Activated CD8-positive, alpha-beta memory T cell treated with anti-CD3 and anti-CD28 coated beads for 48 hours (primary cell): ENCODE measurements at regions not wholly inside any gene's neighbourhood (a gene's known extent, or its start where the extent isn't known, plus 50 kb on each side); places are given as distances from the start of the nearest gene placed in this dataset.

Experiments
- DNase-seq, 3 experiments: peaks; one replicate each; pipeline ENCODE4 v3.0.0-alpha.2; 2020; ENCODE audit warnings: low read depth in 2 of 3, low spot score in 2 of 3

DNA sequence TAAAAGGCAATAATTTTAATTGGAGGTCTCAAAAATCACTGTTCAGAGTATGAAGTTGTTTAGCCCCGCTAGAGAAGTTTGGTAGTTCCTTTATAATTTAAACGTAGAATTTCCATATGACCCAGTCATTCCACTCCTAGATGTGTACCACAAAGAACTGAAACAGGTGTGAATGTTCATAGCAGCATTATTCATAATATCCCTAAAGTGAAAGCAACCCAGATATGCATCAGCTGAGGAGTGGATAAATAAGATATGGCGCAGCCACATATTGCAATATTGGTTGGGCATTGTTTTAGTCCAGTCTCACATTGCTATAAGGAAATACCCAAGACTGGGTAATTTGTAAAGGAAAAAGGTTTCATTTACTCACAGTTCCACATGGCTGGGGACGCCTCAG lies 976.2 kb downstream of the NLGN4Y start:
- no peak for DNase-seq

DNA sequence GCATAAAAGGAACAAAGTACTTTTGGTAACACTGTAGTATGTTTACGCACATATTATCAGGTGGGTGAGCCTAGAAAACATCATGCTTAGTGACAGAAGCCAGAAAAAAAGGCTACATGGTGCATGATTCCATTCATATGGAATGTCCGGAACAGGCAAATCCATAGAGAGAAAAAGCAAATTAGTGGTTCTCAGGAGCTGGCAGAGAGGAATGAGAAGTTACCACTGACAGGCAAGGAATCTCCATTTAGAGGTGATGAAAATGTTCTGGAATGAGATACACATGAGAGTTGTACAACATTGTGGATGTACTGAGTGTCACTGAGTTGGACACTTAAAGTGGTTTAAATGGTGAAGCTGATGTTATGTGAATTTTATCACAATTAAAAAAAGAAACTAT lies 976.9 kb downstream of the NLGN4Y start:
- no peak for DNase-seq

DNA sequence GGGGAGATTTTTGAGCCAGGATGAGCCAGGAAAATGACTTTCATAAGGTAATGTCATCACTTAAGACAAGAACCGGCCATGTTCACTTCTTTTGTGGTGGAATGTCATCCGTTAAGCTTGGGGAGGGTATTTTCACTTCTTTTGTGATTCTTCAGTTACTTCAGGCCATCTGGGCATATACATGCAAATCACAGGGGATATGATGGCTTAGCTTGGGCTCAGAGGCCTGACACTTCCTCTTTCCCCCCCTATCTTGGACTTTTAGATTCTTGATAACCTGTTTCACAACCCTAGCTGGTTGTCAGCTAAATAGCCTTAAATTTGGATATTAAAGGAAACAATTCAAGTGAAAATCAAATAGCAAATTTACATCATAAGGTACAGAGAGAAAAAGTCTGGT lies 986.0 kb downstream of the NLGN4Y start:
- DNase-seq = no peak

DNA sequence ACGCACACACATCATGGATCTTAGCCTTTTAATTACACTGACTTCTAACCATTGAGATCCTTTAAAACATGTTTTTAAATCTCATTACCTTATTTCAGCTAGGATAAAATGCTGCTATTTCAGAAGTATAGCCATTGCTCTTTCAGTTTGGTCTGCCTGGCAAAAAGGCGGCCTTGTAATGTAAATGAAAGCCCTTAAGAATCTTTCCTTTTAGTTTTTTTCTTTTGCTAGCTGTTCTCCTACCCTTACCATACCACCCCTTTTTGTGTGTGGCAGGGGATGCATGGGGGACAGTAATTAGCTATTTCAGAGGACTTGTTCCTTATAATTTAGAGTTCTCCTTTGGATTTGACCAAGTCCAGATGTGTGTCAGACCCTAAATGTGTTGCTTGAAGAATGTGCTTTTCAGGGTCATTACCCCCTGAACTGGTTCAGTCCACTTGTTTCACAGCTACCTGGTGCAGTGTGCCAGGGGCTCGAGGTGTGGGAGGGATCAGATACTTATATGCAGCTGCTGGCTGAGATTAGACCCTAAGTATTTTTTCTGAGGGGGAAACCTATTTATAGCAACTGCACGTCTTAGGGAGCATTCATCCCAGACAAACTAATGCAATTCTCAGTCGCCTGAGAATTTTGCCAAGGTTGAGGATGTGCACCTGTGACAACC lies 986.8 kb downstream of the NLGN4Y start:
- DNase-seq = no peak

DNA sequence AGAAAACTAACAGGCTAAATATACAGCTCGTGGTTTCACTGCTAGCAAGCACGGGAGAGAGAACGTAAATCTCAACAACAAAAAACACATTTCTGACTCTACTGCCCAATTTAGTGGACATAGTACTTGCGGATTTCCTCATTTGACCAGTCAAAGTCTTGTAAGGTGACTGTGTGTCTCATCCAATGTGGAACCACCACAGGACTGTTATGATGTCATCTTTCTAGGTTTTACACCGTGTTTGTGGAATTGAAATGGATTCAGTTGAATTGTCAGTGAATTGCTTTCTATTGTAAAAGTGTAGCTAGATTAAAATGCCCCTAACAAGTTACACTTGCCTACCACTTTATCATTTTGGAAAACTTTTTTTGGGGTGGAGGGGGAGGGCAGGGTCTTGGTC lies 1010.8 kb downstream of the NLGN4Y start:
- no peak for DNase-seq

DNA sequence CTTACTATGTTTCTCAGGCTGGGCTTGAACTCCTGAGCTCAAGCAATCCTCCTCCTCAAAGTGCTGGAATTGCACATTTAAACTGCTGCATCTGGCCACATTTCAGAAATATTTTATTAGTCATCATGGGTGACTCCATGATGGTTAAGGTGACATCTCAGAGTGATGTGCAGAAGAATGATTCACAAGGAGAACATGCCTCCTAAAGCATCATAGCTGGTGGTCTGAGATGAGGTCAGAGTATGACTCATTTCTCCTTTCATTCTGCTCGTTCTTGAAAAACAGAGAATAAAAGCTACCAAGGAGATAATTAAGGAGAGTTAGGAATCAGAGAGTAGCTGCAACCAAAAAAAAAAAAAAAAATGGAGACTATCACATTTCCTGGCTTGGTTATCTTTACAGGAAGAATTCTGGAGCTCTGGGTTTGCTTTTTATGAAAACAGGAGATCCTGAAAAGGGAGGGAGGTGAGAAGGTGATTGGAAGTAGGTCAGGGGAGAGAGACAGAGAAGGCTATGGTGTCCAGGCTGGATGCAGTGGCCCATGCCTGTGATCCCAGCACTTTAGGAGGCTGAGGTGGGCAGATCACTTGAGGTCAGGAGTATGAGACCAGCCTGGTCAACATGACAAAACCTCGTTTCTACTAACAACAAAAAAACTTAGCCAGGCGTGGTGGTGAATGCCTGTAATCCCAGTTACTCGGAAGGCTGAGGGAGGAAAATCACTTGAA lies 1011.6 kb downstream of the NLGN4Y start:
- no peak for DNase-seq

DNA sequence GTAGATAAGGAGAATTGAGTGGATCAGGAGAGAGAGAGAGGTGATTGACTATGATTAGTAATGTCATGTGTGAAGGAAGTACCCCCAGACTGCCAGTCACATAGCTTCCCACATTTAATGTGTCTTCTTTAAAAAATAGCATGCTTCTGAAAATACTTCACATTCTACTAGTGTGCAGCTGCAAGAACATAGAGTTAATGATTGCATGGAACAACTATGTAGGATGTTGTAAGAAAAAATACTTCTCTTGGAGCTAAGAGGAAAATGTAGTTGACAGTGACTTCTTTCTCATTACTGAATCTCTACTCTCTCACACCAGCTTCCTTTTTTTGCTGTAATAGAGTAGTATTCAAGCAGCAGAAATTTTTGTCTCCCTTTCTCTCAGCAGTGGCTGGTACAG lies 1016.2 kb downstream of the NLGN4Y start:
- DNase-seq = no peak

DNA sequence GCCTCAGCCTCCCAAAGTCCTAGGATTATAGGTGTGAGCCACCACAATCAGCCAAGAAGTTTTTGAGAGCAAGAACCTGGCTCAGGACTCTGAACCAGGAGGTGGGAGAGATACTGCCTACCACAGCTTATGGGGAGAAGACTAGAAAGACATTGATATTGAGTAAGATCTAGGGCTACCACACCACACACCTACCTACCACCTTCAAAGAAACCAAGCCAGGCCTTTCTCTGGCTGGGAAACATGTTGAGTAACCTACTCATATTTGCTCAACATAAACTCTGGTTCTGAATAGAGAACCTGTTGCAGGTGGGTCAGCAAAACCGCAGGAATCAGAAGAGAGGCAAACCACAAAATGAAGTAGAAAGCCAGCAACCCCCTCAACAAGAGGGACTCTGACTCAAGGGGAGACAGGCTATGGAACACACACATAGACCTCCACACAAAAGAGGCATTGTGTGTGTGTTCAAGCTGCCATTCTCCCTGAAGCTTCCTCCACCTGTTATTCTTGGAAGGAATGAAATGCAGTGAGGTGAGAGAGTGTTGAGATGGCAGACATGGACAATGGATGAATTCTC lies 1021.9 kb downstream of the NLGN4Y start:
- no peak for DNase-seq

DNA sequence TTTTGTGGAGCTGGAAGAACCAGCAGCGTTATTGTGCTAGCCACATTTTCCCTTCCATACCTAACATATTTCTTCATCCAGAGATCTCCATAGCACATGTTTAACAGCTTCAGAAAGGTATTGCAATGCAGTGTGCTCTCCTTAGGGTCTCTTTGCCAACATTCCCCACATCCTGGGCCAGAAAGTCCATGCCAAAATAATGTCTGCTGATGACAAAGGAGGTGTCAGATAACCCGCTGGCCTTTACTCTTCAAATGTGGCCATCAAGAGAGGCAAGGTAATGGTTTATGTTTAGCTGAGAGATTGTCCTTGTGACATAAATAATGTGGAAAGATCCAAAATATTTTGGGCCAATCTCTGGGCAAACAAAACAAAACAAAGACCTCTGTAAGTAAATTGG lies 1027.7 kb downstream of the NLGN4Y start:
- DNase-seq = no peak

DNA sequence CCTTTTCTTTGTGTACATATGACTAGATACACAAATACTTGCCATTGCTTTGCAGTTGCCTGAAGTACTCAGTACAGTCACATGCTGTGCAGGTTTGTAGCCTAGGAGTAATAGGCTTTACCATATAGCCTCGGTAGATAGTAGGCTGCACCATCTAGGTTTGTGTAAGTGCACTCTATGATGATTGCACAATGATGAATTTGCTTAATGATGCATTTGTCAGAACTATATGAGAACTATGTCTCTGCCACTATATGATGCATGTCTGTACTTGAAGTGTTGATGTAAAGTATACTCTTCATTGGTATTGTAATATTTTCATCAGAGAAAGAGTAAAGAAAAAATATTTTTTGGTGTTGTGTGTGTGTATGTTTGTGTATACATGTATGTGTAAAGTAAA lies 1030.7 kb downstream of the NLGN4Y start:
- DNase-seq = no peak

DNA sequence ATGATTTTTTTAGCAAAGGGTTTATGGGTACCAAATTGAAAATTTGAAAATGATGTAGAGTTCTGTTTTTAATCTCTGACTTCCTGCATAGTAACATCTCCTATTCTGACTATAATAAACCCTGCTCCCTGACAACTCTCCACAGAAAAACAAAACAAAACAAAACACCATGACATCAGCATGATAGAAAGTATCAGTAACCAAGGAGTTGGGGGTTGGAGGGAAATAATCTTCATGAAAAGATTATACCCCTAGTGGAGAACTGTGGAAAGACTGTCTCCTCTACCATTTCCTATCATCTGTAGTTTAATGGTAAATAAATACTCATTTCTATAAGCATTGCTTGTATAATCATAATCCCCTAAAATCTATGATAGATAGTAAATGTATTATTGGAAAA lies 1034.8 kb downstream of the NLGN4Y start:
- no peak for DNase-seq

DNA sequence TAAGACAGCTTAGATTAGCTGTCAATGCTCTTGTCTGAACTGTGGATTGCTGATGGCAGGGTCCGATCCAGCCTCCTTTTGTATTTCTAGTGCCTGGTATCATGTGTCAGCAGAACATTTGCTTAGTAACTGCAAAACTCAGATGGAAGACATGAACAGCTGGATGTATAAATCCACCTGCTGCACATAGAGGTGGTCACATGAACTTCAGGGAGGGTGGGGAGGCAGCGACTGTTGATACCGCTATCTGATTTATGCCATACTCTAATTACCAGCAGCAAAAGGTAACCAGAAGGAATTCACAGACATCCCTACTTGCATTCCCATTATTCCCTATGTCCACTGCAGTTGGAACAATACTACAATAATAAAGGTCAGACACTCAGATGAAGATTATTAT lies 1036.5 kb downstream of the NLGN4Y start:
- no peak for DNase-seq

DNA sequence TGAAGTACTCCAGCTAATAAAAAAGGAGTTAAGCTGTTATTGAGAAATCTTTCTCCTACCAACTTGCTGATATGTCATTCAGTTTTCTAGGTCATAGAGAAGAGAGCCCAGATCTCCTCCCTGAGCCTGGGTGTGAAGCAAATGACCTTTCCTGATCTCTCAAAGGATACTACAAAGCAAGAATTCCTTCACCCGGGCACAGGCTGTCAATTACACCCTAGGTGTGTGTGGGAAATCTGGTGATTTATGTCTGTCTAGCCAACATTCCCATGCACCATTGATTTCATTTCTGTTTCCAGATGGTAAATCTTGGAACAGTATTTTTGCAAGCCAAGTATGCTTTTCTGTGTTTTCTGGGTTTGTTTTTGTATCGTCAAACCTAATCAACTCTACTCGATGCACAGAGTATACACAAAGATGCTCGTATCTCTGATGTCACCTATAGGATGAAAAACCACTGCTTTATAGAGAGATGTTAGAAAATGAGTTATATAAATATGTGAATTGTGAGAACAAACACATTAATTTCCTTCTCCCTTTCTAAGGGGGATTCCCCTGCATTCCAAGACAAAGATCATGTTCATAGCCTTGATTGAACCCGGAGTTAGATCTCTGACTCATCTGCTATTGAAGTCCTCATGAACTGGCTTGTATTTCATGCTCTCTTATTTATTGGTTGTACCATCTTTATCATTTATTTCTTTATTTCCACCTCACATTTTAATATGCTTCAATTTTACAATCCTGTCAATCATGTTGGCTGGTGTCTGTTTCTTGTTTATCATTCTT lies 1037.4 kb downstream of the NLGN4Y start:
- no peak for DNase-seq

DNA sequence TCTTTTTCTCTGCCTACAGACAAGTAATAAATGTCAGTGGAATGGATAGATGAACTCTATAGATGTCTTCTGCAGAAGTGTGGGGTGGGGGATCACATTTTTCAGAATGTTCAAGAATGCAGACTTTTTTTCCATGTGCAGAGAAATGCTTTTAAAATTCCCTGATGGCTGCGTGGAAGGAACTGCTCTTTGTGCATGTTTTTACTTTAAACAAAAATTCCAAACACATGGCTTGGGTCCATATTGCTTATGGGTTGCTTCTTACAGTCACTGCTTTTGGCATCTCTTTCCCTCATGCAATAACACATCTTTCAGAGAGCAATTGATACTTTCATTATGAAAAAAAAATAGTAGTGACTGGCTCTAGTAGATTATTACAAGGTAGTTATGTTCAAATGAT lies 1053.6 kb downstream of the NLGN4Y start:
- DNase-seq = no peak

DNA sequence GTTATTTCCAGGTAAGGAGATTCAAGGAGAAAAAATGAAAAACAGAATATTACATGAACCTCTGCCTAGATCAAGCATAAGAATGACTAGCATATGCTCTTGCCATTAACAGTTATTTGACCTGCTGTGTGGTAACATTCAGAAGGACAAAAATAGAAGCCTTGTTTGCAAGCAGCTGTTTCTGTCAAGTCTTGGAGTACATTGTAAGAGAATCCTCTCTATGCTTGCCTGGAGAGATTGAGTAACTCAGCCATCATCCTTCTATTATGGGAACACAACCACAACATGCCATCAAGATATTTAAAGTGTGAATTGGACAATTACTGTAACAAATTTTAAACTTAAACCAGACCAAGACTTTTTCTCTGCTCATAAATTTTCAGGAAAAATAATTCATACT lies 1054.4 kb downstream of the NLGN4Y start:
- DNase-seq = no peak

DNA sequence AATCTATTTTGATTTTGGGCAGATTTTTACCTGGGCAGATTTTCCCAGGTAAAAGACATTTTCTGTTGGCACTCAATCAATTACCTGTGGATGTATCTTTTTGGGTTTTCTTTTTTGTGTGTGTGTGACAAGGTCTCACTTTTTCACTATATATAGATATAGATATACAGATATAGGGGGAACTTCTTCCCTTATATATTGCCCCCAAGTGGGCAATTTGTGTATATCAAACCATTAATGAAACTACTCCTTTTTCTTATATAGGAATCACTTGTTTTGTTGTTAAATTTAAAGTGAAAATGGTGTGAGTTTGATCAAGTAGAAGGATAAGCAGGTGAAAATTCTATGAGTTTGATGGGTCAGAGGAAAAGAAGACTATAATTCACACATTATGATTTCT lies 1054.9 kb downstream of the NLGN4Y start:
- no peak for DNase-seq

DNA sequence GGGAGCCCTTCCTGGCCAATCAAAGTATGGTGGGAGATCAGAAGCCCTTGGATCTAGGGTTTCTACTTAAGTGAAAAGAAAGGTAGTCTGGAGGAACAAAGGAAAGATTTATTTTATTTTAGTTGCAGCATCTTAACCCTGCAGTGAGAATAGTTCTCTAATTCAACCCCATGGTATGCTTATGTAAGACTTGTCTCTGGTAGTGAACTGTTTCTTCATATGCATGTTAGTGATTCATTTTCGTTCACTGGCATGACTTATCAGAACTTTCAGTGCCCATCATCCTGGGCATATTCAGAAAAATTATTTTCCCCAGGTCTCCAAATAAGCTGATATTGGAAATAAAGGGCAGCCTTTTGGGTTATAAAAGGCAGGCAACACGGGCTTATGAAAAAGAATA lies 1058.8 kb downstream of the NLGN4Y start:
- DNase-seq = no peak

DNA sequence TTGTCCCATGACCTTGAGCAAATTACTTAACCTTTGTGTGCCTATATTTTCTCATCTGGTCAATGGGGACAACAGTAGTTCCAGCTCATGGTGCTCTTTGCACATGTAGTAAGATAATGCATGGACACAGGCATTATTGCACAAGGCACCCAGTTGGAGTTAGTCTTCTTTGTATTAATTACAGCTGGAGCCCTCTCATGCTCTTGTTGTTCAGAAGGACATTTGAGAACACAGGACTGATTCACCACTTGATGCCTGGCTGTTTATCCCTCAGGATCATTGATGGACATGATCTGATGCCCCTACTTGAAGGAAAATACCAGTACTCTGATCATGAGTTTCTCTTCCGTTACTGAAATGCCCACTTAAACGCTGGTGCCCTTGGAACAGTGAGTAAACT lies 1068.6 kb downstream of the NLGN4Y start:
- no peak for DNase-seq

DNA sequence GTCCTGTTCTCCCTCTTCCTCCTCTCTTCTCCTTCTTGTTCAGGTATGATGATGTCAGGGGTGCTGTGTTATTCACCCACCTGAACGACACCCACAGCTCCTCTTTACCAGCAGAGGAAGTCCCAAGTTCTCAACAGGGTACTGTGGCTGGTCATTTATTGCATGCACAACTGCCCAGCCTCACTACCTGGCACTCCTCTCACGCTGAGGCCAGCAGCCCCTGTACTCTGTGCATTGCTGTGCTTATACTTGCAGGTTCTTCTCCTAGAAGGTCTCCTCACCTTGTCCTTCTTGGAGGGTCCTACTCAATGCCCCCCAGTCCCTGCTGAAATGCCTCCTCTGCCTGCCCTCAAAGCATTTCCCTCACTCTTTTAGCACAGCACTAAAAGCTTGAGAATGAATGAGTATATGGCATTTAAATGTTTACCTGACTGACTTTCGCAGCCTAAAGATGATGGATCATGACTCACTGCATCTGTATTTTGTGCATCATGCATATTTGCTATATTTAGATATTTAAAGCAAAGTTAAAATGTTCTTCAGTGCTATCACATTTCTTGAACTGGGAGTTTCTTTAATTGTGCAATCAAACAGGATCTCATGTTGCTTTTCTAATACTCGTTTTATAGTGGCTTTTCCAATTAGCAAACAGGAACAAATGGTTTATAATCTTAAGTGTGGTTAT lies 1069.3 kb downstream of the NLGN4Y start:
- DNase-seq = no peak

DNA sequence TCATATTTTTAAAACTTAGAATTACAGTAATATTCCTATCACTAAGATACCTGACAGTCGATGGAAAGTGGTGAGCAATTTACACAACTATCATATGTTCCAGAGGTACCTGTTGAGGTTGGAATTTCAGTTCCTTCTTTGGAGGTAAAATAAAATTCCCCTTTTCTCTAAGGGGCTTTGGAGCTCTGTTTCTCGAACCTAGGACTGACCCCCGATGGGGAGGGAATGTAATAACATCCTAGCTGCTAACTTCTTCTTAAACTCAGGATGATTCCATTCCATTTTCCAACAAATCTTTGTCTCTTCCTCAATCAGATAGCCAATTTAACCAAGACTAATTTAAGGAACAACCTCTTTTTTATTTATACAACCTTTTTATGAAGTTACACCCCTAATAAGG lies 1069.8 kb downstream of the NLGN4Y start:
- DNase-seq = no peak

DNA sequence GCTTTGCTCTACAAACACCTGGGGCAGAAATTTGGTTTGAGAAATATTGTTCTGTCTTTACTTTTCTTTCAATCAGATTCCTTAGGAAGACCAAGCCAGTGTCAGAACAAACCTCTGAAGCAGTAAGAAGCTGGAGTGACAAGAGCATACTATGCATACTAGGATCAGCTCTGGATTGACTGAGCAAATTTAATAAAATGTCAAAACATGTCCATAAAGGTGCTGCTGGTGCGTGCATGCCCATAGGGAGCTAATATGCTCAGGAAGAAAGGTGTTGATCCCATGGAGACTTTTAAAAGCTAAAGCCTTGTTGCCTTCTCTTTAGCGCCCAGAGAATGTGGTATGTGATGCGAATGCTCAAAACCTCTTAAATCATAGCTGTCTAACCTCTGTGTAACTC lies 1076.2 kb downstream of the NLGN4Y start:
- no peak for DNase-seq
